Hepatocyte (in vitro differentiated cells): ENCODE measurements at regions not wholly inside any gene's neighbourhood (a gene's known extent, or its start where the extent isn't known, plus 50 kb on each side); places are given as distances from the start of the nearest gene placed in this dataset.

ENCODE experiments used
- EZH2phosphoT487 ChIP-seq: fragments of 200-600 bp; sonication (generic); IDR thresholded peaks from one replicate; pipeline ENCODE4 v1.6.1; 2018; ENCODE audit warnings: antibody characterized with exemption, mild to moderate bottlenecking, low read depth, moderate library complexity; ENCODE audit not compliant: unreplicated experiment, severe bottlenecking
- TF ChIP-seq, protein P1 (sequence below): fragments of 200-600 bp; sonication (generic); IDR thresholded peaks from 2 replicates; pipeline ENCODE4 v1.5.1; 2016; ENCODE audit warnings: antibody characterized with exemption, mild to moderate bottlenecking; ENCODE audit not compliant: poor library complexity

DNA sequence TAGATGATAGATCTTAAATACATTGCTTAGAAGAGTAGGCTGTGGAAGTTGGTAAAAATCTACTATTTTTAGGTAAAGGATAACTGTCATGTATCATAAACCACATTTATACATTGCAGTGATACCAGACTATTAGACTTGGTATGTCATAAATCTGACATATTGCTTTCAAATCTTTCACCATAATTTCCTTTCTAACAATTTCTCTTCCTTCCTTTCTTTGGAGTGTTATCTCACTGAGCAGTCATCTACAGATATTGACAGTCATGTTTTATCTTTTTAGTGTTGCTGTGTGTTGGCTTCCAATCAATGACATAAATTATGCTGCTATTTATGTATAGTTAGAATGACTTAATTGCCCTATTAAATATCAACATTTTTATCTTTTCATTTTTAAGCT lies 588.7 kb downstream of the TUSC7 start:
- TF ChIP-seq, protein P1, sequence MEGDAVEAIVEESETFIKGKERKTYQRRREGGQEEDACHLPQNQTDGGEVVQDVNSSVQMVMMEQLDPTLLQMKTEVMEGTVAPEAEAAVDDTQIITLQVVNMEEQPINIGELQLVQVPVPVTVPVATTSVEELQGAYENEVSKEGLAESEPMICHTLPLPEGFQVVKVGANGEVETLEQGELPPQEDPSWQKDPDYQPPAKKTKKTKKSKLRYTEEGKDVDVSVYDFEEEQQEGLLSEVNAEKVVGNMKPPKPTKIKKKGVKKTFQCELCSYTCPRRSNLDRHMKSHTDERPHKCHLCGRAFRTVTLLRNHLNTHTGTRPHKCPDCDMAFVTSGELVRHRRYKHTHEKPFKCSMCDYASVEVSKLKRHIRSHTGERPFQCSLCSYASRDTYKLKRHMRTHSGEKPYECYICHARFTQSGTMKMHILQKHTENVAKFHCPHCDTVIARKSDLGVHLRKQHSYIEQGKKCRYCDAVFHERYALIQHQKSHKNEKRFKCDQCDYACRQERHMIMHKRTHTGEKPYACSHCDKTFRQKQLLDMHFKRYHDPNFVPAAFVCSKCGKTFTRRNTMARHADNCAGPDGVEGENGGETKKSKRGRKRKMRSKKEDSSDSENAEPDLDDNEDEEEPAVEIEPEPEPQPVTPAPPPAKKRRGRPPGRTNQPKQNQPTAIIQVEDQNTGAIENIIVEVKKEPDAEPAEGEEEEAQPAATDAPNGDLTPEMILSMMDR = no peak
- no peak for TF ChIP-seq EZH2phosphoT487
